OCI-LY3 (cell line): ENCODE measurements at regions not wholly inside any gene's neighbourhood (a gene's known extent, or its start where the extent isn't known, plus 50 kb on each side); places are given as distances from the start of the nearest gene placed in this dataset.

ENCODE experiments used
- H2AFZ ChIP-seq: fragments of 200-600, 300-600 bp; shearing (Covaris generic); 2 replicates; pipeline ENCODE4 v1.6.0; 2014; ENCODE audit warnings: antibody characterized with exemption, low read depth, low read length
- H3K27ac ChIP-seq: fragments of 200-600, 300-600 bp; sonication (generic); 2 replicates; pipeline ENCODE4 v1.5.1; 2014; ENCODE audit warnings: mild to moderate bottlenecking, low read length, moderate library complexity, mixed read lengths
- H3K27me3 ChIP-seq: fragments of 200-600, 300-600 bp; sonication (generic); 2 replicates; pipeline ENCODE4 v1.6.1; 2014; ENCODE audit warnings: low read depth, low read length, mixed read lengths
- H3K36me3 ChIP-seq: fragments of 200-600, 300-600 bp; sonication (generic); replicated peaks from 2 replicates; pipeline ENCODE3; 2014; ENCODE audit warnings: low read depth, low read length, mixed read lengths
- H3K4me1 ChIP-seq: fragments of 300-600, 200-600 bp; sonication (generic); 2 replicates; pipeline ENCODE4 v1.6.1; 2014; ENCODE audit warnings: low read length, mixed read lengths
- H3K4me2 ChIP-seq: fragments of 200-600, 300-600 bp; sonication (generic); 2 replicates; pipeline ENCODE4 v1.6.1; 2014; ENCODE audit warnings: low read length, mixed read lengths
- H3K4me3 ChIP-seq: fragments of 300-600, 200-600 bp; sonication (generic); 2 replicates; pipeline ENCODE4 v1.5.1; 2014; ENCODE audit warnings: antibody characterized with exemption, mild to moderate bottlenecking, low read length, moderate library complexity
- H3K79me2 ChIP-seq: fragments of 300-600, 200-600 bp; shearing (Covaris generic); 2 replicates; pipeline ENCODE4 v1.6.1; 2014; ENCODE audit warnings: mild to moderate bottlenecking, low read length, mixed read lengths
- H3K9ac ChIP-seq: fragments of 300-600, 200-600 bp; shearing (Covaris generic); 2 replicates; pipeline ENCODE4 v1.6.0; 2014; ENCODE audit warnings: mild to moderate bottlenecking, low read length, moderate library complexity
- H3K9me3 ChIP-seq: fragments of 200-600, 300-600 bp; shearing (Covaris generic); 2 replicates; pipeline ENCODE4 v1.6.1; 2014; ENCODE audit warnings: low read length, mixed read lengths; ENCODE audit not compliant: insufficient read depth
- H4K20me1 ChIP-seq: fragments of 200-600, 300-600 bp; sonication (generic); 2 replicates; pipeline ENCODE4 v1.6.1; 2016; ENCODE audit warnings: low read length, mixed read lengths; ENCODE audit not compliant: insufficient read depth
- CTCF ChIP-seq: fragments of 200-600, 300-600 bp; sonication (generic); IDR thresholded peaks from 2 replicates; pipeline ENCODE4 v1.5.1; 2014; ENCODE audit warnings: antibody characterized with exemption, low read length, low read depth
- EZH2phosphoT487 ChIP-seq: fragments of 200-600 bp; shearing (Covaris generic); IDR thresholded peaks from 2 replicates; pipeline ENCODE4 v1.6.1; 2018; ENCODE audit warnings: antibody characterized with exemption, mixed run types, low read depth

GRCh38 chrY:7302306-7302705 lies 390.8 kb upstream of the AMELY start:
- Histone ChIP-seq H3K4me3 (no peak overlapping the region), H3K9ac (no peak overlapping the region), H3K79me2 (peaks cover 57% of the 10 kb centered on the region), H3K4me2 (no peak overlapping the region), H3K27ac (no peak overlapping the region), H4K20me1 (peaks cover 5% of the 10 kb centered on the region; the same call in 1 of the 2 replicates), H3K4me1 (no peaks in the 10 kb centered on the region), H3K36me3 (peaks cover 14% of the 10 kb centered on the region), H2AFZ (no peak overlapping the region), H3K27me3 (no peaks in the 10 kb centered on the region), H3K9me3 (no peaks in the 10 kb centered on the region)
- TF ChIP-seq EZH2phosphoT487 (no peak), CTCF (no peak)

- H3K4me1 ChIP-seq = no peaks in the 10 kb centered on the region
- H3K79me2 ChIP-seq = peaks cover 77% of the 10 kb centered on the region
- H3K4me2 ChIP-seq = no peak overlapping the region
- H3K27ac ChIP-seq = no peak overlapping the region
- no peak overlapping the region for H3K9ac ChIP-seq
- H3K27me3 ChIP-seq = no peaks in the 10 kb centered on the region
- no peak overlapping the region for H3K4me3 ChIP-seq
- no peak for TF ChIP-seq CTCF
- TF ChIP-seq EZH2phosphoT487 = no peak
- peaks cover 10% of the 10 kb centered on the region for H3K36me3 ChIP-seq
- H4K20me1 ChIP-seq = peaks cover 5% of the 10 kb centered on the region; the same call in 1 of the 2 replicates
- no peak overlapping the region for H2AFZ ChIP-seq
- no peaks in the 10 kb centered on the region for H3K9me3 ChIP-seq
These were observed 388.4 kb upstream of the AMELY start for GRCh38 chrY:7299960-7300359.

- H3K4me2 ChIP-seq = no peak overlapping the region
- H3K9me3 ChIP-seq = no peaks in the 10 kb centered on the region
- no peak for TF ChIP-seq EZH2phosphoT487
- TF ChIP-seq CTCF = no peak
- peaks cover 3% of the 10 kb centered on the region for H3K36me3 ChIP-seq
- no peak overlapping the region for H3K4me3 ChIP-seq
- H3K4me1 ChIP-seq = peaks cover 13% of the 10 kb centered on the region
- H4K20me1 ChIP-seq = peaks cover 17% of the 10 kb centered on the region
- no peaks in the 10 kb centered on the region for H3K27me3 ChIP-seq
- H3K79me2 ChIP-seq = peaks cover 96% of the 10 kb centered on the region
- no peak overlapping the region for H3K9ac ChIP-seq
- H2AFZ ChIP-seq = no peak overlapping the region
- no peak overlapping the region for H3K27ac ChIP-seq
These were observed 380.6 kb upstream of the AMELY start for GRCh38 chrY:7292113-7292512.

GRCh38 chrY:7289889-7290833 lies 378.6 kb upstream of the AMELY start:
- peaks cover 13% of the 10 kb centered on the region for H3K4me1 ChIP-seq
- H3K36me3 ChIP-seq = peaks cover 6% of the 10 kb centered on the region
- H3K9ac ChIP-seq = peak overlapping the region; percentile 47
- H3K9me3 ChIP-seq = no peaks in the 10 kb centered on the region
- TF ChIP-seq EZH2phosphoT487 (no peak), CTCF (no peak)
- peaks cover 94% of the 10 kb centered on the region for H3K79me2 ChIP-seq
- peak overlapping the region; percentile 61 for H3K4me3 ChIP-seq
- no peak overlapping the region for H2AFZ ChIP-seq
- peak overlapping the region; percentile 88 for H3K27ac ChIP-seq
- H3K4me2 ChIP-seq = peak overlapping the region; percentile 76
- peaks cover 17% of the 10 kb centered on the region for H4K20me1 ChIP-seq
- H3K27me3 ChIP-seq = no peaks in the 10 kb centered on the region
